ENCODE measurements at regions not wholly inside any gene's neighbourhood (a gene's known extent, or its start where the extent isn't known, plus 50 kb on each side); places are given as distances from the start of the nearest gene placed in this dataset.

DNA sequence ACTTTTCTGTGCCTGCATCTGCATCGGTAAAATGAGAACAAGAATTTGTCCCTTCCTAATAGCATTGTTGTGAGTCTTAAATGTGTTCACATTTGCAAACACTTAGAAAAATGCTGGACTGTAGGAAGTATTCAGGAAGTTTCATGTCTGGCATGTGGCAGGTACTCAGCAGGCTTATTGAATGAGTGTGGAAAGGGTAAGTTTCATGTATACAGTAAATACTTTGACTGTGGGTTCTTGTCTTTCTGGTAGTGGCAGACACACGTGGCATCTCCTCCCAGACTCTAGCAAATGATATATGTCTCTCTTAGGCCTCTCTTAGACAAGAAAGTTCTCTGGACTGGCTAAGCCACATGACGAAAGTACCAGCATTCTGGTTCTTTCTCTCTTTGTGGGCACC lies 179.2 kb downstream of the C11orf91 start:
- POLR2A ChIA-PET, result no interaction called here
- Histone ChIP-seq H3K4me2 (ENCODE audit: insufficient read depth, low read length) (no peak overlapping the region), H3K27me3 (ENCODE audit: control insufficient read depth in 2 of 2, insufficient read depth in 2 of 2, low read length in 2 of 2) (no peaks in the 10 kb centered on the region), H3K4me1 (ENCODE audit: control insufficient read depth, extremely low read depth, insufficient read depth, low read length) (no peaks in the 10 kb centered on the region), H3K4me3 (replicated peaks in 1 of 3; ENCODE audit: insufficient read depth in 1 of 3, low read depth in 1 of 3, low read length in 3 of 3) (no peak overlapping the region), H2AFZ (ENCODE audit: low read depth, low read length) (no peak overlapping the region), H3K79me2 (ENCODE audit: control insufficient read depth, insufficient read depth, low read length) (no peaks in the 10 kb centered on the region), H3K9ac (replicated peaks; ENCODE audit: extremely low read depth, insufficient read depth, low read length) (no peak overlapping the region), H4K20me1 (replicated peaks; ENCODE audit: control insufficient read depth, extremely low read depth, insufficient read depth, low read length) (no peaks in the 10 kb centered on the region), H3K36me3 (ENCODE audit: control insufficient read depth in 2 of 2, extremely low read depth in 1 of 2, insufficient read depth in 2 of 2, low read length in 2 of 2) (no peaks in the 10 kb centered on the region), H3K9me3 (replicated peaks; ENCODE audit: control insufficient read depth, insufficient read depth, low read length) (no peaks in the 10 kb centered on the region), H3K27ac (ENCODE audit: insufficient read depth, low read depth, low read length) (no peak overlapping the region), H3K9me1 (replicated peaks; ENCODE audit: control insufficient read depth, extremely low read depth, insufficient read depth, low read length) (no peaks in the 10 kb centered on the region)
- DNase-seq (ENCODE audit: low read depth, low spot score) (no peak), FAIRE-seq (no peak)
- BruUV-seq (replicated peaks), result no TSS peak
- intact Hi-C loops (cut with micrococcal nuclease) (no loop called here), dilution Hi-C loops (cut with MboI; ENCODE audit: extremely low pct_ligation_motif_present, low sequenced_read_pairs) (no loop called here)
- CTCF ChIA-PET, result no interaction called here
- TF ChIP-seq FOS (IDR thresholded peaks at IDR 0.05; ENCODE audit: borderline replicate concordance, insufficient read depth, low read length) (no peak), MAX (IDR thresholded peaks at IDR 0.05; ENCODE audit: insufficient read depth, insufficient read length) (no peak), GATA2 (IDR thresholded peaks at IDR 0.05; ENCODE audit: insufficient read depth, insufficient read length, low read depth, low read length) (no peak), MYC (IDR thresholded peaks at IDR 0.05; ENCODE audit: low read depth, low read length) (no peak), POLR2A (IDR thresholded peaks at IDR 0.05; ENCODE audit: low read depth, low read length) (no peak), EZH2 (IDR thresholded peaks at IDR 0.05; ENCODE audit: borderline replicate concordance, low read depth, low read length, severe bottlenecking) (no peak), POLR2AphosphoS5 (IDR thresholded peaks at IDR 0.05; ENCODE audit: insufficient read depth, low read depth, low read length) (no peak), CTCF (IDR thresholded peaks at IDR 0.05; ENCODE audit: extremely low read depth in 1 of 2, insufficient read depth in 1 of 2, low read depth in 1 of 2, low read length in 2 of 2) (no peak), JUN (IDR thresholded peaks at IDR 0.05; ENCODE audit: borderline replicate concordance, insufficient read depth, insufficient read length, low read depth) (no peak)
